BLaER1 treated with 17β-estradiol and CSF1 and Interleukin-3, amounts not matched to agents 10 nM and 100 nM (cell line): ENCODE measurements at regions not wholly inside any gene's neighbourhood (a gene's known extent, or its start where the extent isn't known, plus 50 kb on each side); places are given as distances from the start of the nearest gene placed in this dataset.
"Not testable (repeated sequence)": the region's sequence is repeated elsewhere in the genome, so short reads cannot be mapped to it uniquely, and the experiment has no call there.

ENCODE experiments used
- H3K27ac ChIP-seq, 11 experiments: shearing (Covaris generic); formaldehyde crosslinking; 2 replicates each; pipeline ENCODE4 v1.8.1; 2022
- H3K27me3 ChIP-seq, 11 experiments: shearing (Covaris generic); formaldehyde crosslinking; 2 replicates each; pipeline ENCODE4 v1.8.1; 2022
- H3K36me3 ChIP-seq, 11 experiments: shearing (Covaris generic); formaldehyde crosslinking; 2 replicates each; pipeline ENCODE4 v1.8.1; 2022
- H3K4me1 ChIP-seq, 10 experiments: shearing (Covaris generic); formaldehyde crosslinking; 2 replicates each; pipeline ENCODE4 v1.8.1; 2022
- H3K4me2 ChIP-seq, 11 experiments: shearing (Covaris generic); formaldehyde crosslinking; 2 replicates each; pipeline ENCODE4 v1.8.1; 2022
- H3K4me3 ChIP-seq, 10 experiments: shearing (Covaris generic); formaldehyde crosslinking; 2 replicates each; pipeline ENCODE4 v1.8.1; 2022
- H3K9ac ChIP-seq, 11 experiments: shearing (Covaris generic); formaldehyde crosslinking; 2 replicates each; pipeline ENCODE4 v1.8.1; 2022
- H3K9me3 ChIP-seq, 11 experiments: shearing (Covaris generic); formaldehyde crosslinking; replicated peaks in 1 of 11; 2 replicates each; pipeline ENCODE4 v1.8.1; 2022
- H4K20me1 ChIP-seq, 11 experiments: shearing (Covaris generic); formaldehyde crosslinking; 2 replicates each; pipeline ENCODE4 v1.8.1; 2022
- Cebpa-rat ChIP-seq, 11 experiments: shearing (Covaris generic); IDR thresholded peaks; 2 replicates each; pipeline ENCODE4 v1.8.1; 2022

GRCh38 chr12:127791217-127791616 lies 475.8 kb upstream of the TMEM132C start:
- Histone ChIP-seq H3K36me3 (no peaks in the 10 kb centered on the region), H3K4me1 (no peaks in the 10 kb centered on the region), H3K9me3 (no peaks in the 10 kb centered on the region), H3K27ac (no peak overlapping the region), H3K27me3 (no peaks in the 10 kb centered on the region), H4K20me1 (no peaks in the 10 kb centered on the region), H3K4me2 (no peak overlapping the region), H3K9ac (no peak overlapping the region), H3K4me3 (no peak overlapping the region)
- no peak for TF ChIP-seq Cebpa-rat (IDR thresholded peaks at IDR 0.05)

- Histone ChIP-seq H3K27ac (no peak overlapping the region), H3K36me3 (no peaks in the 10 kb centered on the region), H3K4me1 (no peaks in the 10 kb centered on the region), H3K27me3 (no peaks in the 10 kb centered on the region), H4K20me1 (no peaks in the 10 kb centered on the region), H3K9ac (no peak overlapping the region), H3K4me3 (no peak overlapping the region), H3K9me3 (no peaks in the 10 kb centered on the region), H3K4me2 (no peak overlapping the region)
- TF ChIP-seq Cebpa-rat (IDR thresholded peaks at IDR 0.05) = no peak
These were observed 469.1 kb upstream of the TMEM132C start for GRCh38 chr12:127797918-127798317.

GRCh38 chr12:127802271-127802670 lies 464.7 kb upstream of the TMEM132C start:
- Histone ChIP-seq H3K4me1 (no peaks in the 10 kb centered on the region), H4K20me1 (no peaks in the 10 kb centered on the region), H3K9ac (no peak overlapping the region), H3K36me3 (no peaks in the 10 kb centered on the region), H3K27ac (no peak overlapping the region), H3K9me3 (no peaks in the 10 kb centered on the region), H3K4me2 (no peak overlapping the region), H3K4me3 (no peak overlapping the region), H3K27me3 (no peaks in the 10 kb centered on the region)
- no peak for TF ChIP-seq Cebpa-rat (IDR thresholded peaks at IDR 0.05)

GRCh38 chr12:127803545-127803944 lies 463.4 kb upstream of the TMEM132C start:
- no peak overlapping the region for H3K4me2 ChIP-seq
- H3K27ac ChIP-seq = no peak overlapping the region
- H3K27me3 ChIP-seq = no peaks in the 10 kb centered on the region
- H3K9me3 ChIP-seq = no peaks in the 10 kb centered on the region
- no peak overlapping the region for H3K4me3 ChIP-seq
- no peak for TF ChIP-seq Cebpa-rat (IDR thresholded peaks at IDR 0.05)
- H3K9ac ChIP-seq = no peak overlapping the region
- H4K20me1 ChIP-seq = no peaks in the 10 kb centered on the region
- no peaks in the 10 kb centered on the region for H3K4me1 ChIP-seq
- H3K36me3 ChIP-seq = no peaks in the 10 kb centered on the region

GRCh38 chr12:127809275-127809674 lies 457.7 kb upstream of the TMEM132C start:
- peaks cover 0 to 25% (median 15%) of the 10 kb centered on the region in 10 experiments; a peak in 13 of 20 replicates for H3K4me1 ChIP-seq
- no peak for TF ChIP-seq Cebpa-rat (IDR thresholded peaks at IDR 0.05)
- no peaks in the 10 kb centered on the region for H4K20me1 ChIP-seq
- H3K27ac ChIP-seq = peak overlapping the region in 6 of 11 experiments; percentile 0 to 73 (median 36); a peak in 6 of 22 replicates
- no peak overlapping the region for H3K4me3 ChIP-seq
- H3K9me3 ChIP-seq = no peaks in the 10 kb centered on the region
- peak overlapping the region in 6 of 11 experiments; percentile 5 to 72 (median 27); a peak in 9 of 22 replicates for H3K4me2 ChIP-seq
- H3K27me3 ChIP-seq = no peaks in the 10 kb centered on the region
- H3K9ac ChIP-seq = no peak overlapping the region
- no peaks in the 10 kb centered on the region for H3K36me3 ChIP-seq

- H3K27me3 ChIP-seq = no peaks in the 10 kb centered on the region
- H3K4me2 ChIP-seq = peak overlapping the region in 8 of 11 experiments; percentile 0 to 72 (median 46); a peak in 13 of 22 replicates
- no peaks in the 10 kb centered on the region for H3K36me3 ChIP-seq
- no peak overlapping the region for H3K4me3 ChIP-seq
- H3K9me3 ChIP-seq = no peaks in the 10 kb centered on the region
- no peak overlapping the region for H3K9ac ChIP-seq
- H3K27ac ChIP-seq = peak overlapping the region in 5 of 11 experiments; percentile 43 to 73 (median 56); a peak in 10 of 22 replicates
- no peaks in the 10 kb centered on the region for H4K20me1 ChIP-seq
- peaks cover 0 to 25% (median 15%) of the 10 kb centered on the region in 10 experiments; a peak in 13 of 20 replicates for H3K4me1 ChIP-seq
- TF ChIP-seq Cebpa-rat (IDR thresholded peaks at IDR 0.05) = peak in 1 of 11 experiments; percentile 48; a peak in 1 of 22 replicates
These were observed 456.9 kb upstream of the TMEM132C start for GRCh38 chr12:127810041-127810440.

- not testable (repeated sequence) for H3K27me3 ChIP-seq, H3K36me3 ChIP-seq, H4K20me1 ChIP-seq, H3K4me3 ChIP-seq, H3K9me3 ChIP-seq
- Histone ChIP-seq H3K4me2 (peak overlapping the region in 8 of 11 experiments; percentile 0 to 72 (median 46); a peak in 13 of 22 replicates), H3K9ac (0 out of 22 replicates have a peak overlapping the region, but pooled peaks of 2 of the 11 experiments have one; percentile 7 to 24), H3K4me1 (peaks cover 0 to 25% (median 15%) of the 10 kb centered on the region in 10 experiments; a peak in 13 of 20 replicates), H3K27ac (peak overlapping the region in 7 of 11 experiments; percentile 39 to 73 (median 48); a peak in 13 of 22 replicates)
These were observed 456.5 kb upstream of the TMEM132C start for GRCh38 chr12:127810459-127810858.

GRCh38 chr12:127811988-127812387 lies 455.0 kb upstream of the TMEM132C start:
- TF ChIP-seq Cebpa-rat (IDR thresholded peaks at IDR 0.05) = no peak
- Histone ChIP-seq H3K36me3 (no peaks in the 10 kb centered on the region), H3K4me2 (no peak overlapping the region), H3K27ac (no peak overlapping the region), H3K4me3 (no peak overlapping the region), H3K4me1 (peaks cover 0 to 25% (median 15%) of the 10 kb centered on the region in 10 experiments; a peak in 13 of 20 replicates), H3K9me3 (peaks cover 0 to 3% (median 0%) of the 10 kb centered on the region in 11 experiments; a peak in 1 of 22 replicates), H4K20me1 (no peaks in the 10 kb centered on the region), H3K9ac (no peak overlapping the region), H3K27me3 (no peaks in the 10 kb centered on the region)

- H3K27me3 ChIP-seq = no peaks in the 10 kb centered on the region
- H3K4me3 ChIP-seq = no peak overlapping the region
- H3K9ac ChIP-seq = no peak overlapping the region
- TF ChIP-seq Cebpa-rat (IDR thresholded peaks at IDR 0.05) = no peak
- no peaks in the 10 kb centered on the region for H3K36me3 ChIP-seq
- peaks cover 0 to 3% (median 0%) of the 10 kb centered on the region in 11 experiments; a peak in 1 of 22 replicates for H3K9me3 ChIP-seq
- H3K27ac ChIP-seq = no peak overlapping the region
- peaks cover 0 to 25% (median 15%) of the 10 kb centered on the region in 10 experiments; a peak in 13 of 20 replicates for H3K4me1 ChIP-seq
- H4K20me1 ChIP-seq = no peaks in the 10 kb centered on the region
- no peak overlapping the region for H3K4me2 ChIP-seq
These were observed 453.8 kb upstream of the TMEM132C start for GRCh38 chr12:127813147-127813546.

- TF ChIP-seq Cebpa-rat (IDR thresholded peaks at IDR 0.05) = 0 out of 22 replicates have a peak, but pooled peaks of 1 of the 11 experiments have one; percentile 17
- peaks cover 11 to 23% (median 18%) of the 10 kb centered on the region in 10 experiments; a peak in 19 of 20 replicates for H3K4me1 ChIP-seq
- H3K36me3 ChIP-seq = no peaks in the 10 kb centered on the region
- no peak overlapping the region for H3K9ac ChIP-seq
- no peak overlapping the region for H3K4me3 ChIP-seq
- no peaks in the 10 kb centered on the region for H3K27me3 ChIP-seq
- H3K4me2 ChIP-seq = 0 out of 22 replicates have a peak overlapping the region, but pooled peaks of 1 of the 11 experiments have one; percentile 24
- no peak overlapping the region for H3K27ac ChIP-seq
- peaks cover 0 to 11% (median 0%) of the 10 kb centered on the region in 11 experiments; a peak in 7 of 22 replicates for H3K9me3 ChIP-seq
- H4K20me1 ChIP-seq = no peaks in the 10 kb centered on the region
These were observed 447.9 kb upstream of the TMEM132C start for GRCh38 chr12:127819056-127819455.
